ENCODE measurements at regions not wholly inside any gene's neighbourhood (a gene's known extent, or its start where the extent isn't known, plus 50 kb on each side); places are given as distances from the start of the nearest gene placed in this dataset.
"Not testable (repeated sequence)": the region's sequence is repeated elsewhere in the genome, so short reads cannot be mapped to it uniquely, and the experiment has no call there.

DNA sequence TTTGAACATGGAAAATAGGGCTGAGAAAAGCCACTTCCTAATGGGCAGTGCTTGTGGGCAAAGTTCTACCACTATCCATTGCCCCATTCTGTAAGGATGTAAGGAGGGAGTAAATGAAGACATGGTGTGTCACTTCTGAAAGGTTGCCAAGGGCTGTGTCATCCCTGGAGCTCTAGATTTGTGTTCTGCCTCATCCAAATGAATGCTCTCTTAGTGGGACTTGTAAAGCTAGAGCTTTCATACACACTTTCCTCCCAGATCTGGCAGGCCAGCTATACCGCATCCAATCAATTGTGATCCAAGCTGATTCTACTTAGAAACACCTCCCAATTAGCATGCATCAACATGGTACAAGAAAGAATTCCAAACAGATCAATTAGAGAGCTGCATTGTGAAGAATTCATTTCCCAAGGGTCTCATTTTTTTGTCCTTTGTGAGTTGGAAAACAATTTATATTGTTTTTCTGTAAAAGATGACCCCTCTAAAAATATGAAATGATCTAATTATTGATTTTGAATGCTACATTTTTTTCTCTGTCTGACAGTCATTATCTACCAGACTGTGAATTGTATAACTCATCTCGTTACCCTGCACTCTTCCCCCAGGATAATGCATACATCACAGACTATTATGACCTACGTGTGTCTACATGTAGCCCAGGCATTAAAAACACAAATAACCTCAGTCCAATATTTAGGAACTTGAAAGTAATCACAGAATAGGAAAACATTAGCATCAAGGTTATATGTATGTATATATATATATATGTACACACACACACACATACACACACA, 117.1 kb upstream of the DUSP10 start:
- DNase-seq: no peak

DNA sequence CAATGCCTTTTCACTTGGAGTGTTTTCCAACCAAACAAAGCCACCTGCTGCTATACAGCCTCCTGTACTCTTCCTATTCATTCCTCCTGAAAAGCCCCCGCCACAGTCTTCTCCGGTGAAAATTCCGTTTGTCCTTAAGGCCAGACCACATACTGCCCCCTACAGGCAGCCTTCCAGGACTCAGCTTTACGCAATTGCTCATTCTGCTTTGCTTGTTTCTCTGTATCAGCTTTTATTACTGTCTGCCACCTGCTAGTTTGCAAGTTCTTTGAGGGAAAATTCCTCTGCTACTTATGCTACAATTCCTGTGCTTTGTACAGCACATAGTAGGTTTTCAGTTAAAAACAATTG, 115.2 kb upstream of the DUSP10 start:
- DNase-seq: not testable (repeated sequence)

- DNase-seq: no peak
Observed at GRCh38 chr1:221856228-221857093, 114.6 kb upstream of the DUSP10 start.

DNA sequence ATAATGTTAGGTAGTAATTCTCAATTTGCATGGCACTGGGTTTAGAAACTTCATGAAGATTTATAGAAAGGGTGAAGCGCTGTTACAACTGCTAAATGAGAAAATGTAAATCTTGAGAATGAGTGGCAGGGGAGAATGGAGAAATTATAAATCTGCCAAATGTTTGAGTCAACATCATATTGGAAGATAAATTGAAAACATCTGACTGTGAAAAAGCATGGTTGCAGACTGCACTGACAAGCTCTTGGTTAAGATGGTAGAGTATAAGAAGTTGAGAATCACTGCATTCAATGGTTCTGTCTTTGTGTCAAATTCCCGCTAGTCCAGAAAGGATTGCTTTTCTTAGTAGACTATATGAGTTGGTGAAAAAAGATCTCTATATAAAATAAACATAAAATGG, 113.3 kb upstream of the DUSP10 start:
- DNase-seq: no peak

- no peak for DNase-seq
Observed at GRCh38 chr1:221851336-221851735, 109.4 kb upstream of the DUSP10 start.

GRCh38 chr1:221850470-221851187, 108.7 kb upstream of the DUSP10 start:
- DNase-seq: no peak

- no peak for DNase-seq
Observed at GRCh38 chr1:221849897-221850296, 108.0 kb upstream of the DUSP10 start.

- DNase-seq: no peak
Observed at GRCh38 chr1:221849110-221849509, 107.2 kb upstream of the DUSP10 start.

- DNase-seq: no peak
Observed at GRCh38 chr1:221847676-221848075, 105.8 kb upstream of the DUSP10 start.

DNA sequence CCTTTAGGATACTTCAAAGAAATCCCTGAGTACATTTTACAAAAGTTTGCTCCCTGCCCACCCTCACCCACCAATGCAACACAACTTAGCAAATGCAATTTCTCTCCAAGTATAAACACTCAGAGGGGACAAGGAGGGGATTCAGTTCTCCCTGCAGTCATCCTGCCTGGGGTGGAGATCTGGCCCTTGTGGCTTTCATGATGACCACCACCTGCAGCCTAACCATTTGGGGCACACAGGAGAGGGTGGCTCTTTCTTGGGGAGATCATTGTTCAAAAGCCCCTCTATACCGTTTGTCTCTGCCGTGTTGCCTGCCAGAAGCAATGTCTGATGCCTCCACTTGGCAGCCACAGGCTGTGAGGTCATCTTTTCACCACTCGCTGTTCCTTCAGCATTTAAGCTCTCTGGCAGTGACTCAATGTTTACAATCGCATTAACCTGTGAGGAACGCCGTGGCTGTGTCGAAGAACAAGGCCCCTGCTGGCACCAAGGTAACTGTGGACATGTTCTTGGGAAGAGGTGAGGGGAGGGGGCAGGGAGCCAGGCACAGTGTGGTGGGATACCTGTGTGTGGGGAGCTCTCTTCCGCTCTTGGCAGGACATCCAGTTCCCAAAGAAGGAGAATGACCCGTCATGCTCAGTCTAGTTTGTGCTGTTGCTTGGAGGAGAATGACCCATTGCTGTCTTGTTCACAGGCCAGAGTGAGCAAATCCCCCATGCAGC, 103.9 kb upstream of the DUSP10 start:
- no peak for DNase-seq

- no peak for DNase-seq
Observed at GRCh38 chr1:221841983-221842335, 100.1 kb upstream of the DUSP10 start.

DNA sequence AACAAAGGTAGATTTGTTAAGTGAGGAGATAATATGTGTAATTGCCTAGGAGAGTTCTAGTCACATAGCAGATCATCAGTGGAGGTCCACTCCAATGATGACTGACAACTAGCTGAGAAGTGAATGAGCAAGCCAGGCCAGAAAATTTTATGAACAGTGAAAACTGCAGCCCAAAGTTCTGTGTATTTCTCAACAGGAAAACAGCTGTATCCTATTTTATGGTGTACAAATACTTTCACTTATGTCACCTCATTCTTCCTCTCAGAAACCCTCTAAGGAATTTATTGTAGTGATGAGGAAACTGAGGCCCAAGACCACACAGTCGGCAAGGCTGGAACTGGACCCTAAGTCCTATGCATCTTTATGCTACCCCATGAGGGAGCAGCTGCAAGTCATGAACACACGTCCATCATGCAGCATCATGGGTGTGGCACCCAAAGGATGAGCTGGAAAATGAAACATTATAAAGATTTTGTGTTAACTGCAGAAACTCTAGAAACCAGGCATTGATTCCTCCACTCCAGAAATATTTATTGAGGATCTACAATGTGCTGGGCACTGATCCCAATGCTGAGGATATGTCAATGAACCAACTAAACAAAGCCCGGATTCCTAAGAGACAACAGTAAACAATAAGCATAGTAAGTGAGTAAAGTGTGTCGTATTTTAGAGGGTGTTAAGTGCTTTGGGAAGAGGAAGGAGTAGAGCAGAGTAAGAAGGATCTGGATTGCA, 99.5 kb upstream of the DUSP10 start:
- DNase-seq: no peak

DNA sequence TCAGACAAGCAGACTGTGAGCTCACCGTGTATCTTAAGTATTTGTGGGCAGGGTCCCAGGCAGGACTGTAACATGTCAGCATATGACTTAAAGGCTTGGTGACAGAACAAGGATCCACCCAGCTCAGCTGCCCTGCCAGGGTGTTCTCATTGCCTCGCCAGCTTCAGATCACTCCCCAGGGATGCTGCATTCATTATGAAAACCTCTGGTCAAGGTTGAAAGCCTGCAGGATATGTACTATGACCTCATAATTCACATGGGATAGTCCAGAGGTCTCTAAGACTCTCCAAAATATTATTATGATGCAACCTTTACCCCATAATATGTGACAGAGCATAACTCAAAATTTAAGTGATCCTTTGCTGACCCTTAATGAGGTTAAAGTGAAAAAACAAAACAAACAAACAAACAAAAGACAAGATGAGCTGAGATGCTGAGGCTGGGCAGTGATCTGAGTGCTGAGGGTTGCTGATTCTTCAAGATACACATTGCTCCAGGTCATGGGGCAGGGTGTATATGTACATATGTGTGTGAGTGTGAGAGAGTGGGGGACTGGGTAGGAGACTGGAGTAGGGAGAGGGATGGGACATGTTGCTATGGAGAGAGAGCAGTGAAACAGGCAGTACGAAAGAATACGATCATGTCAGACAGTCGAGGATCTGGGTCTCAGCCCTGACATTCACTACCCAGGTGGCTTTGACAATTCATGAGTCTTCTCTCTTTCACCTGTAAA, 98.8 kb upstream of the DUSP10 start:
- no peak for DNase-seq

GRCh38 chr1:221839782-221840395, 98.0 kb upstream of the DUSP10 start:
- peak; percentile 55 to 74 for DNase-seq

- no peak for DNase-seq
Observed at GRCh38 chr1:221839321-221839720, 97.4 kb upstream of the DUSP10 start.

- DNase-seq: peak in 1 of 2 donors; percentile 11
Observed at GRCh38 chr1:221837896-221838295, 96.0 kb upstream of the DUSP10 start.

GRCh38 chr1:221834698-221835513, 93.0 kb upstream of the DUSP10 start:
- DNase-seq: no peak

GRCh38 chr1:221832617-221833016, 90.7 kb upstream of the DUSP10 start:
- DNase-seq: no peak

DNA sequence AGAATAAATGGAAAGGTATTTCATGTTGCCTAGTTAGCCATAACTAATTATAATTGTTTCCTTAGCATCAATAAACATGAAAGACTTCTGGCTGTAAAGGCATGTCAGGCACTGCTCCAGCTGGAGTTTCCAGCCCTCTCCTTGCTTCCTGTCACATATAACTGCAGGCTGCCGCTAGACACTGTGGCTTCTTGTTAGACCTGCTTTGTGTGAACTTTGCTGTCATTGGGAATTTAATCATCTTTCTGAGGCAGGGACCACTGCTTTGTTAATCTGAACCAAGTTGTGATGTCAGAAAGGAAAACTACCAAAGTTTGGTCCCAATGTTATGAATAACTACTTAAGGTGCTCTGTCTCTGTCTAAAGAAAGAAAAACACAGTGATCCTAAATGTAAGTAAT, 90.3 kb upstream of the DUSP10 start:
- DNase-seq: no peak
